LoVo (cell line): ENCODE measurements at regions not wholly inside any gene's neighbourhood (a gene's known extent, or its start where the extent isn't known, plus 50 kb on each side); places are given as distances from the start of the nearest gene placed in this dataset.

Source experiments
- DNase-seq: peaks from one replicate; pipeline ENCODE4 v3.0.0-alpha.2; 2016; ENCODE audit warnings: low spot score

- DNase-seq = no peak
Observed at GRCh38 chr11:114877976-114878375, 199.6 kb downstream of the NXPE2 start.

GRCh38 chr11:114880442-114880841 is 202.1 kb downstream of the NXPE2 start:
- DNase-seq = no peak

- DNase-seq = no peak
Observed at GRCh38 chr11:114883472-114883871, 205.1 kb downstream of the NXPE2 start.

GRCh38 chr11:114886644-114887265 is 208.4 kb downstream of the NXPE2 start:
- no peak for DNase-seq

- no peak for DNase-seq
Observed at GRCh38 chr11:114889594-114890011, 211.3 kb downstream of the NXPE2 start.

DNA sequence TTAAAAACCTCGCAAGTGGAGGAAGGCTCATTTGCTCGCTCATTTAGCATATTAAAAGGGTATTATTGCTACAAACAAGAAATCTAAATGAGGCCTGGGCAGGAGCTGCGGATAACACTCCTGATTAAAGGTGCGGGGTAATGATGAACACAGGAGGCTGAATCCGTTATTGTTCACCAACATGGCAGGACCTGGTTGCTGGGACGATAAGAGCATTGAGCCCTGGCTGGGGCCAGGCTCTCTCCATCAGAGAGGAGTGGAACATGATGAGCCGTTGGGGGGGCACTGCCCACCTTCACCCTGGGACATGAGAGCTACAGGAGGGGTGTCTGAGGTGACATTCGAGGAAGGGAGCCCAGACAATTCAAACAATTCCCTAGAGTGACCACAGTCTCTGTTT is 211.7 kb downstream of the NXPE2 start:
- DNase-seq = no peak

DNA sequence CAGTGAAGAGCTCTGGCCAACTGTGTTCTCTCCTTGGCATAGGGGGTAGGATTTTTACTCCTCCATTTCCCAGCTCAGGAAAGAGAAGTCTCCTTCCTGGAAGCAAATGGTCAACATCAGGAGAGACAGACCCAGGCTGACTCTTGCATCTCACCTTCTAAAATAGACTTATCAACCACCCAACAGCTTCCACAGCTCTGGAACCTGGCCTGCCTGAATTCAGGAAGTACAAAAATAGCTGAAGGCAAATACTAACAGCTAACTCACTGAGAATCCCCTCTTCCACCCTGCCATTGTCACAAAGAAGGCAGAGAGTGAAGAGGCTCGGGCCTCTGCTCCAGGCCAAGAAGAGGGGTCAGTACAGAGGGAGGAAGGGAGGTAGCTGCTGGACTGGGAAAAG is 213.6 kb downstream of the NXPE2 start:
- DNase-seq = no peak

DNA sequence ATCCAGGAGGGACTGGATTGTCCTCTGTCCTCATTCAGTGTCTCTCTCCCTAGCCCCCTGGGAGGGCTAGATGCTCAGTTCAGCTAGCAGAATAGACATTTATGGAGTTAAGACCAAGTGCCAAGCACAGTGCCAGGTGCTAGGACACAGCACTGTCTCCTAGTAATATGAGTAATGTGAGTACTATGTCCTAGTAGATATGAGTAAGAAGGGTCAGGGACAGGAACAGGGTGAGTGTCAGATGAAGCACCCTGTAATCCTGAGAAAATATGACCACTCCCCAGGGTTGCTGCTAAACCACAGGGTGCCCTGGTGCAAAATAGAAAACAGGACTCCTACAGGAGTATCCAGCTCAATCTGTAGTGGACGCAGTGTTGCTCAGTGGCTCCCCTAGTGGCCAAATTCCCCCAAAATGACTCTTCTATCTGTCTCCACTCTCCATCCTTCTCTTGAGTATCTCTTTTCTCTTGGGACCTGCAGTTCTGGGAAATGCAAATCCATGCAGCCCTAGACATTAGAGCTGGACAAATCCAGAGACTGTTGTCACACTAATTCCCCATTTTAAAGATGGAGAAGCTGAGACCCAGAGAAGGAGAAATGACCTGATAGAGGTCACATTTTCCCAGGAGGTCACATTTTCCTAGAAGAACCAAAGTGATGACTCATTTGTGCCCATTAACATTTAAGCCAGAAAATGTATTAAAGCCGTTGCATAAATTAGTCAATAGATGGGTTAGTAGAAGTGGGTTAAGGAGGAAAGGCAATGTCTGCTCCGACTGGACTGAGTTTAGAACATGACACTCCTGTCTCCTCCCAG is 214.3 kb downstream of the NXPE2 start:
- DNase-seq = no peak

GRCh38 chr11:114893329-114893728 is 215.0 kb downstream of the NXPE2 start:
- DNase-seq = no peak

GRCh38 chr11:114896594-114896993 is 218.3 kb downstream of the NXPE2 start:
- no peak for DNase-seq

- DNase-seq = no peak
Observed at GRCh38 chr11:114909866-114910265, 231.5 kb downstream of the NXPE2 start.

DNA sequence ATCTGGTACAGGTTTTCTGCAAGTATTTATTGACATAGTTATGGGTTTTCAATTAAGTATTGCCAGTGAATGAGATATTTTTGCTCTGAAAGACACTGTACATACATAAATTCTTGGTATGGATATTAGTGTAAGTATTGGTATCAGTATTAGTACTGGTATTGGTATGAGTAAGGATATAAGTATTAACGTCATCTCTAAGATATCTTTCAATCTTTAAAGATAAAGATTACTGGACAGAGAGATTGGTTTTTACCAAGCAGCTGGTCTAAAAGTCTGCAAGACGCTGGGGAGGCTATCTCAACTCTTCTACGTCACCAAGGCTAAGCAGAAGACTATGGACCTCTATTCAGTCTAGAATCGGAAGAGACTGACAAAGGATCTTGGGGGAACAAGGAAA is 234.5 kb downstream of the NXPE2 start:
- DNase-seq = no peak

GRCh38 chr11:114914231-114915005 is 236.1 kb downstream of the NXPE2 start:
- no peak for DNase-seq

GRCh38 chr11:114915871-114916805 is 237.8 kb downstream of the NXPE2 start:
- DNase-seq = no peak

GRCh38 chr11:114918286-114918685 is 240.0 kb downstream of the NXPE2 start:
- no peak for DNase-seq

- no peak for DNase-seq
Observed at GRCh38 chr11:114921697-114922096, 243.4 kb downstream of the NXPE2 start.

GRCh38 chr11:114924042-114924441 is 245.7 kb downstream of the NXPE2 start:
- no peak for DNase-seq

- no peak for DNase-seq
Observed at GRCh38 chr11:114925591-114925990, 247.3 kb downstream of the NXPE2 start.

GRCh38 chr11:114928260-114928870 is 250.0 kb downstream of the NXPE2 start:
- DNase-seq = no peak

- no peak for DNase-seq
Observed at GRCh38 chr11:114929351-114930000, 251.1 kb downstream of the NXPE2 start.

DNA sequence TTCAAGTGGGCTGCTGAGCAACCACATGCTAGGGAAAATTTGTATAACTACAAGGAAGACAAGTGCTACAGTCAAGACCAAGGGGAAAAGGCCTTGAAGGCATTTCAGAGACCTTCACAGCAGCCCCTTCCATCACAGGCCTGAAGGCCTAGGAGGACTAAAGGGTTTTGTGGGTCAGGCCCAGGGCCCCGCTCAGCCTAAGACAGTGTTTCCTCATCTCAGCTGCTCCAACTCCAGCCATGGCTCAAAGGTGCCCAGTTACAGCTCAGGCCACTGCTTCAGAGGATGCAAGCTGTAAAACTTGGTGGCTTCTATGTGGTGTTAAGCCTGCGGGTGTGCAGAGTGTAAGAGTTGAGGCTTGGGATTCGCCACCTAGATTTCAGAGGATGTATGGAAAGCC is 260.5 kb downstream of the NXPE2 start:
- DNase-seq = no peak
